HG02885 (cell line): ENCODE measurements at regions not wholly inside any gene's neighbourhood (a gene's known extent, or its start where the extent isn't known, plus 50 kb on each side); places are given as distances from the start of the nearest gene placed in this dataset.

Source experiments
- ATAC-seq: cut with Tn5 transposase; IDR thresholded peaks from one replicate; pipeline ENCODE4 v1.9.1; 2021; ENCODE audit warnings: mild to moderate bottlenecking; ENCODE audit not compliant: unreplicated experiment, poor library complexity

GRCh38 chr21:31570824-31571566, 88.5 kb upstream of the SOD1 start:
- ATAC-seq = no peak

- no peak for ATAC-seq
These were observed 92.9 kb upstream of the SOD1 start for GRCh38 chr21:31566611-31567010.

- no peak for ATAC-seq
These were observed 93.4 kb upstream of the SOD1 start for GRCh38 chr21:31566064-31566463.

GRCh38 chr21:31564439-31564838, 95.1 kb upstream of the SOD1 start:
- ATAC-seq = no peak

GRCh38 chr21:31560479-31560878, 99.0 kb upstream of the SOD1 start:
- no peak for ATAC-seq

GRCh38 chr21:31559368-31560119, 99.9 kb upstream of the SOD1 start:
- ATAC-seq = peak; percentile 83

GRCh38 chr21:31558962-31559367, 100.5 kb upstream of the SOD1 start:
- ATAC-seq = peak; percentile 88

- ATAC-seq = no peak
These were observed 101.1 kb upstream of the SOD1 start for GRCh38 chr21:31558189-31558961.

- no peak for ATAC-seq
These were observed 101.9 kb upstream of the SOD1 start for GRCh38 chr21:31557421-31558188.

GRCh38 chr21:31556662-31557061, 102.8 kb upstream of the SOD1 start:
- no peak for ATAC-seq

- no peak for ATAC-seq
These were observed 103.7 kb upstream of the SOD1 start for GRCh38 chr21:31555741-31556191.

GRCh38 chr21:31554511-31555022, 104.9 kb upstream of the SOD1 start:
- peak; percentile 34 for ATAC-seq

GRCh38 chr21:31553926-31554325, 105.6 kb upstream of the SOD1 start:
- no peak for ATAC-seq

GRCh38 chr21:31553461-31553860, 106.0 kb upstream of the SOD1 start:
- ATAC-seq = no peak

GRCh38 chr21:31552826-31553225, 106.7 kb upstream of the SOD1 start:
- no peak for ATAC-seq

GRCh38 chr21:31550070-31550469, 109.4 kb upstream of the SOD1 start:
- no peak for ATAC-seq

GRCh38 chr21:31548688-31549087, 110.8 kb upstream of the SOD1 start:
- no peak for ATAC-seq

GRCh38 chr21:31546443-31547170, 112.9 kb upstream of the SOD1 start:
- ATAC-seq = no peak

- no peak for ATAC-seq
These were observed 114.5 kb upstream of the SOD1 start for GRCh38 chr21:31545036-31545435.
